ENCODE measurements at regions not wholly inside any gene's neighbourhood (a gene's known extent, or its start where the extent isn't known, plus 50 kb on each side); places are given as distances from the start of the nearest gene placed in this dataset.
A peak's percentile ranks its signal among the peaks of the same experiment; 100 is the strongest.

DNA sequence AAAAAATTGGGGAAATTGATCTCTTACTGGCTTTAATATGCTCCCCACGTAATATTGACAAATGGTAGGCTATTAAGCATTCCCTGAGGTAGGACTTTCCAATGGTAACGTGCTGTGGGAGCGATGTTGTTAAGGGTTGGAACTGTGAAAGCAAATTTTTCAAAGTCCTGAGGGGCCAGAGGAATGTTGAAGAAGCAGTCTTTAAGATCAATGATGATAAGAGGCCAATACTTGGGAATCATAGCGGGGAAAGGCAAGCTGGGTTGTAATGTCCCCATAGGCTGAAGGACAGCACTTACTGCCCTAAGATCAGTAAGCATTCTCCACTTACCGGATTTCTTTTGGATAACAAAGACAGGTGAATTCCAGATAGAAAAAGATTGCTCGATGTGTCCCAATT is 69.6 kb upstream of the ARL4D start:
- Histone ChIP-seq H3K36me3 (ENCODE audit: insufficient read depth, low read length) (no peaks in the 10 kb centered on the region), H3K4me1 (ENCODE audit: insufficient read depth, low read length) (no peaks in the 10 kb centered on the region), H3K9ac (ENCODE audit: low read depth, low read length) (no peak overlapping the region), H3K4me3 (ENCODE audit: low read length) (no peak overlapping the region), H3K9me3 (ENCODE audit: insufficient read depth, low read depth, low read length) (no peaks in the 10 kb centered on the region), H3K27ac (ENCODE audit: low read depth, low read length) (no peak overlapping the region), H3K27me3 (ENCODE audit: insufficient read depth, low read length) (no peaks in the 10 kb centered on the region)
- 95% methylated on average over 6 of the region's 6 CpGs for WGBS

DNA sequence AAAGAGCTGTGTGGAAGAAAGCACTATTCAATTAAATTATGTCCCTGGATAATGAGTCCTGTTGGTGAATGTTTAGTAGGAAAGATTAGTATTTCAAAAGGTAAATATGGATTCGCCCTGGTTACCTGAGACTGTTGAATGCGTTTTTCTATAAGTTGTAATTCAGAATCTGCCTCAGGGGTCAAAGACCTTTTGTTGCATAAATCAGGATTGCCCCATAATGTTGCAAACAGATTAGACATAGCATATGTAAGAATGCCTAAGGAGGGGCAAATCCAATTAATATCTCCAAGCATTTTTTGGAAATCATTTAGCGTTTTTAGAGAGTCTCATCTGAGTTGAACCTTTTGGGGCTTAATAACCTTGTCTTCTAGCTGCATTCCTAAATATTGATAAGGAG is 70.1 kb upstream of the ARL4D start:
- no peaks in the 10 kb centered on the region for H3K4me1 ChIP-seq (ENCODE audit: insufficient read depth, low read length)
- no peak overlapping the region for H3K27ac ChIP-seq (ENCODE audit: low read depth, low read length)
- H3K4me3 ChIP-seq (ENCODE audit: low read length), result no peak overlapping the region
- H3K27me3 ChIP-seq (ENCODE audit: insufficient read depth, low read length), result no peaks in the 10 kb centered on the region
- H3K36me3 ChIP-seq (ENCODE audit: insufficient read depth, low read length), result no peaks in the 10 kb centered on the region
- 95% methylated on average over 3 of the region's 3 CpGs for WGBS
- no peak overlapping the region for H3K9ac ChIP-seq (ENCODE audit: low read depth, low read length)
- H3K9me3 ChIP-seq (ENCODE audit: insufficient read depth, low read depth, low read length), result no peaks in the 10 kb centered on the region

DNA sequence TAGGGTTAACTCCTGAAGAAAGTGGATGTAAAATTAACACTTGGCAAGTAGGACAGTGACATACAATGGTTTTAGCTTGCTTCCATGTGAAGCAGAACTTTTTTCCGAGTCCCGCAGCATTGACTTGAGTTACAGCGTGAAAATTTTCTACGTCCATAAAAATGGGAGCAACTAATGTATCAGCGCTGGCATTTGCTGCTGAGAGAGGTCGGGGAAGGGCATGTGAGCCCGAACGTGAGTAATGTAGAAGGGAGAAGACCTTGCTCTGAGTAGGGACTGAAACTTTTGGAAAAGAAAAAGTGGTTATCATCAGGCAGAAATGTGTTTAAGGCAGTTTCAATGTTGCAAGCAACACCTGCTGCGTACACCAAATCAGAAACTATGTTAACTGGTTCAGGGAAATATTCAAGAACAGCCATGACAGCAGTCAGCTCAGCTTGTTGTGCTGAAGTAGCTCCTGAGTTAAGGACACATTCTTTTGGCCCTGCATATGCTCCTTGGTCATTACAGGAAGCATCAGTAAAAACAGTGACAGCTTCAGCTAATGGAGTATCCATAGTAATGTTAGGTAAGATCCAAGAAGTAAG is 70.9 kb upstream of the ARL4D start:
- H3K27me3 ChIP-seq (ENCODE audit: insufficient read depth, low read length), result no peaks in the 10 kb centered on the region
- H3K27ac ChIP-seq (ENCODE audit: low read depth, low read length), result no peak overlapping the region
- 91% methylated on average over 9 of the region's 9 CpGs for WGBS
- no peak overlapping the region for H3K9ac ChIP-seq (ENCODE audit: low read depth, low read length)
- H3K4me1 ChIP-seq (ENCODE audit: insufficient read depth, low read length), result no peaks in the 10 kb centered on the region
- H3K4me3 ChIP-seq (ENCODE audit: low read length), result no peak overlapping the region
- H3K9me3 ChIP-seq (ENCODE audit: insufficient read depth, low read depth, low read length), result no peaks in the 10 kb centered on the region
- no peaks in the 10 kb centered on the region for H3K36me3 ChIP-seq (ENCODE audit: insufficient read depth, low read length)

DNA sequence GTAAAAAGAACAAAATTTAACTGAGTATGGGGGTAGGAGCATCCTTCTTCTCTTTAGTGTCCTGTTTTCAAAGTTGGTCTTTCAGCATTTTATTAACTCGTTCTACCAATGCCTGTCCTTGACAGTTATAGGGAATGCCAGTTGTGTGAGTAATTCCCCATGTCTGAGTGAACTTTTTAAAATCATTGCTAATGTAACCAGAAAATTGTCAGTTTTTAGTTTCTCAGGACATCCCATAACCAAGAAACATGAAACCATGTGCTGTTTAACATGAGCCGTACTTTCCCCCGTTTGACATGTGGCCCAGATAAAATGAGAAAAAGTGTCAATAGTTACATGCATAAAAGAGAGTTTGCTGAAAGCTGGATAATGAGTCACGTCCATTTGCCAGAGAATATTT is 71.4 kb upstream of the ARL4D start:
- Histone ChIP-seq H3K4me3 (ENCODE audit: low read length) (no peak overlapping the region), H3K27me3 (ENCODE audit: insufficient read depth, low read length) (no peaks in the 10 kb centered on the region), H3K27ac (ENCODE audit: low read depth, low read length) (no peak overlapping the region), H3K9ac (ENCODE audit: low read depth, low read length) (no peak overlapping the region), H3K9me3 (ENCODE audit: insufficient read depth, low read depth, low read length) (no peaks in the 10 kb centered on the region), H3K36me3 (ENCODE audit: insufficient read depth, low read length) (no peaks in the 10 kb centered on the region), H3K4me1 (ENCODE audit: insufficient read depth, low read length) (no peaks in the 10 kb centered on the region)
- WGBS, result 91% methylated on average over 3 of the region's 4 CpGs

DNA sequence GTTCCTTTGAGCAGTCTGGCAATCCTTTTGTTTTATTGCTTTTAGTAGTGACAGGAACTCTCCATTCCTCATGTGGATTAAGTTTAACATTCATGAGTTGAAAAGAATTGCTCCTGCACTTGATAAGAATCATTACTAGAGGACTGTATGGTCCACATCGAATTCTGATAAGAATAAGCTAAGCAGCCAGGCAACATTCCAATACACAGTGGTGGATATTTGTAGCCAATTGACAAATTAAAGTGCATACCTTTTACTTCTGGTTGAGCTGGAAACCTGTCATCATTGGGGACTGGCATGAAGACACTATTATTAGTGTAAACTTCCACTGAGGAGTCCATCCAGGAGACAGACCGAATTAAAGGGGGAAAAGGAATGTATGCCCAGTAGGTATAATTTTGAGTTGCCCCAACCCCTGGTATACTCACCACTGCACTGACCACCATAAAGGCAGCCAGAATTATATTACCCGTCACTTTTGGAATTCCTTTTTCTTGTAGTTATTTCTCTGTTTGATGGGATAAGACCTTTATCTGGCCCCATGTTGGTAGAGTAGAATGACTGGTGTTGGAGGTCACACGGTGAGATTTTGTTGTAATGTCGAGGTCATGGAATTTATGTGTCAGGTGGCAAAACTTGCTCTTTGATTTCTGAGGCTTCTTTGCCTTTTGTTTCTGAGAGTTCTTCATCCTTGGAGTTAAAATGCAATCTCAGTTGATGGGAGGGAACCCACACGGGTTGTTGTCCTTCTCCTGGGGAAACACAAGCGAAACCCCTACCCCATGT is 72.1 kb upstream of the ARL4D start:
- H3K4me1 ChIP-seq (ENCODE audit: insufficient read depth, low read length), result no peaks in the 10 kb centered on the region
- H3K36me3 ChIP-seq (ENCODE audit: insufficient read depth, low read length), result no peaks in the 10 kb centered on the region
- 88% methylated on average over 7 of the region's 7 CpGs for WGBS
- no peak overlapping the region for H3K27ac ChIP-seq (ENCODE audit: low read depth, low read length)
- no peak overlapping the region for H3K4me3 ChIP-seq (ENCODE audit: low read length)
- no peaks in the 10 kb centered on the region for H3K9me3 ChIP-seq (ENCODE audit: insufficient read depth, low read depth, low read length)
- H3K9ac ChIP-seq (ENCODE audit: low read depth, low read length), result no peak overlapping the region
- no peaks in the 10 kb centered on the region for H3K27me3 ChIP-seq (ENCODE audit: insufficient read depth, low read length)

- Histone ChIP-seq H3K4me3 (ENCODE audit: low read length) (no peak overlapping the region), H3K27me3 (ENCODE audit: insufficient read depth, low read length) (no peaks in the 10 kb centered on the region), H3K36me3 (ENCODE audit: insufficient read depth, low read length) (no peaks in the 10 kb centered on the region), H3K4me1 (ENCODE audit: insufficient read depth, low read length) (no peaks in the 10 kb centered on the region), H3K27ac (ENCODE audit: low read depth, low read length) (no peak overlapping the region), H3K9me3 (ENCODE audit: insufficient read depth, low read depth, low read length) (peaks cover 10% of the 10 kb centered on the region), H3K9ac (ENCODE audit: low read depth, low read length) (no peak overlapping the region)
- WGBS, result 87% methylated on average over 22 of the region's 22 CpGs
Measured at GRCh38 chr17:43324205-43324893, 74.4 kb upstream of the ARL4D start.

- Histone ChIP-seq H3K27me3 (ENCODE audit: insufficient read depth, low read length) (no peaks in the 10 kb centered on the region), H3K4me3 (ENCODE audit: low read length) (no peak overlapping the region), H3K9ac (ENCODE audit: low read depth, low read length) (no peak overlapping the region), H3K9me3 (ENCODE audit: insufficient read depth, low read depth, low read length) (peaks cover 11% of the 10 kb centered on the region), H3K27ac (ENCODE audit: low read depth, low read length) (no peak overlapping the region), H3K4me1 (ENCODE audit: insufficient read depth, low read length) (no peaks in the 10 kb centered on the region), H3K36me3 (ENCODE audit: insufficient read depth, low read length) (no peaks in the 10 kb centered on the region)
- WGBS, result 96% methylated on average over 3 of the region's 4 CpGs
Measured at GRCh38 chr17:43319293-43320124, 79.3 kb upstream of the ARL4D start.

GRCh38 chr17:43316522-43317142 is 82.2 kb upstream of the ARL4D start:
- 82% methylated on average over 19 of the region's 19 CpGs for WGBS
- Histone ChIP-seq H3K4me1 (ENCODE audit: insufficient read depth, low read length) (no peaks in the 10 kb centered on the region), H3K27me3 (ENCODE audit: insufficient read depth, low read length) (no peaks in the 10 kb centered on the region), H3K36me3 (ENCODE audit: insufficient read depth, low read length) (no peaks in the 10 kb centered on the region), H3K27ac (ENCODE audit: low read depth, low read length) (0 out of 2 replicates have a peak overlapping the region, but pooled peaks have one; percentile 15), H3K9me3 (ENCODE audit: insufficient read depth, low read depth, low read length) (peaks cover 11% of the 10 kb centered on the region), H3K9ac (ENCODE audit: low read depth, low read length) (no peak overlapping the region), H3K4me3 (ENCODE audit: low read length) (no peak overlapping the region)

GRCh38 chr17:43315858-43316521 is 82.2 kb upstream of the RNU2-1 start:
- Histone ChIP-seq H3K4me1 (ENCODE audit: insufficient read depth, low read length) (no peaks in the 10 kb centered on the region), H3K27ac (ENCODE audit: low read depth, low read length) (no peak overlapping the region), H3K9ac (ENCODE audit: low read depth, low read length) (no peak overlapping the region), H3K36me3 (ENCODE audit: insufficient read depth, low read length) (no peaks in the 10 kb centered on the region), H3K27me3 (ENCODE audit: insufficient read depth, low read length) (no peaks in the 10 kb centered on the region), H3K4me3 (ENCODE audit: low read length) (no peak overlapping the region), H3K9me3 (ENCODE audit: insufficient read depth, low read depth, low read length) (peaks cover 11% of the 10 kb centered on the region)
- WGBS, result 20% methylated on average over 11 of the region's 15 CpGs

DNA sequence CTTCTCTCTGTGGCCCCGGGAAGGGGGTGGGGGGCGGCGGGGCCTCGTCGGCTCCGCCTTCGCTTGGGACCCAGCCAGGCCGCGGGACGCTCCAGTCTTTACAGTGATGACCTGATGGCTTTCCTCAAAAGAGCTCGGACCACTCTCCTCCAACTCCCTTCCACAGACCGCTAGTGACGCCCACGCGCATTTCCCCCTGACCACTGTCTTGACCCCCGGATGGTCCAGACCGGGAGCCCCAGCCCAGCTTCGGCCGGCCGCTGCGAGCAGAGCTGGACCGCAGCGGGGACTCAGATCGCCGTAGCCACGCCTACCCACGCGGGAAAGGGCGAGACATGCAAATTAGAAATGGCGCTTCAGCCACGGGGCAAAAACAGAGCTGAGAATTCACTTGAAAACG is 81.6 kb upstream of the RNU2-1 start:
- Histone ChIP-seq H3K9me3 (ENCODE audit: insufficient read depth, low read depth, low read length) (peaks cover 11% of the 10 kb centered on the region), H3K9ac (ENCODE audit: low read depth, low read length) (no peak overlapping the region), H3K27ac (ENCODE audit: low read depth, low read length) (no peak overlapping the region), H3K36me3 (ENCODE audit: insufficient read depth, low read length) (no peaks in the 10 kb centered on the region), H3K4me1 (ENCODE audit: insufficient read depth, low read length) (no peaks in the 10 kb centered on the region), H3K4me3 (ENCODE audit: low read length) (no peak overlapping the region), H3K27me3 (ENCODE audit: insufficient read depth, low read length) (no peaks in the 10 kb centered on the region)
- under 1% methylated on average over 32 of the region's 32 CpGs for WGBS

Measured in HUES64 (cell line).